ENCODE measurements at regions not wholly inside any gene's neighbourhood (a gene's known extent, or its start where the extent isn't known, plus 50 kb on each side); places are given as distances from the start of the nearest gene placed in this dataset.

GRCh38 chr12:19844224-19844623 lies 404.9 kb downstream of the AEBP2 start:
- TF ChIP-seq POLR2A (IDR thresholded peaks at IDR 0.05) (no peak), CTCF (IDR thresholded peaks at IDR 0.05) (no peak)
